Activated CD4-positive, alpha-beta T cell treated with anti-CD3 and anti-CD28 coated beads, Interleukin-2, amount 50 U/mL, for 4 hours (primary cell): ENCODE measurements at regions not wholly inside any gene's neighbourhood (a gene's known extent, or its start where the extent isn't known, plus 50 kb on each side); places are given as distances from the start of the nearest gene placed in this dataset.

Experiments
- DNase-seq, 2 experiments: peaks; one replicate each; pipeline ENCODE4 v3.0.0-alpha.2; 2020

DNA sequence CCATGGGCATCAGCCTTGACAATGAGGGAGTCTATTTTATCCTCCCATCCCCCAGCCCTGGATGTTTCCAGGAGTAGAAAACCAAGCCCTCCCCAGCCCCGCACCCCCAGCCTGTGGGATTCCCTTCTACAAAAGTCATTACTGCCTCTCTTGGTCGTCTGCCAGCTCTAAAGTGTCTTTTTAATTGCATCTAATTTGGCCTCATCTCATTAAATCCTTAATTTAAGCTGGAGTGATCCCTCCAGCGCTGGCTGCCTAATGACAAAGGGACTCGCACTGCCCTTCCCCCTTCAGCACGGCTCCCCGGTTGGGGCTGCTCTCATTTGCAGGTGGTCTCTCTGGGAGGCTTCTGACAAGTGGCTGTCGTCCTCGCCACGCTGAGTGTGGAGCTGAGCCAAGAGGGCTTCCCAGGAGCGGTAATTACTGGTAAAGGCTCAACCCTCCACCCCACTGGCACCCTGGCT is 107.9 kb upstream of the ALDH1B1 start:
- no peak for DNase-seq

DNA sequence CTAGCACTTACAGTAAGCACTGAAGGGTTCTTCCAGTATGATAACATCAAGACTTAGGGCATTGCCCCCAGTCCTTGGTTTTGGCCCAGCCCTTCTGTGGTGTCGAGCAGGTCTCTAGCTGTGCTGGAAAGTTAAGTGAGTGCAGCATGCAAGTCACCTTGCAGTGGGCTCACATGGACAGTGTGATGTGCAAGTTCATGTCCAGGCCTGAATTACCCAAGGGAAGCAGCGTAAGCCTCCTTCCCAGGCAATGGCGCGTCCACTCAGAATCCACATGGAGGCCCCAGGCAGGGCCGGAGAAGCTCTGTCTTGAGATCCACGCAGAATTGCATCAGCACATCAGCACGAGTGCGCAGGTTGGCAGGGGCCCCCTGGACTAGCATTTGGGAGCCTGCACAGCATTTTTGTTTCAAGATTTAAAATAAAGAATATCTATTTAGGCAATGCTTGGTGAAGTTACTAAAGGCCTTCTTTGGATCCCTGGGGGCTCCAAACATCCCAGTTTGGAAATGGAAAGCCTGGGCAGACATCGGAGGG is 108.4 kb upstream of the ALDH1B1 start:
- DNase-seq, result no peak

DNA sequence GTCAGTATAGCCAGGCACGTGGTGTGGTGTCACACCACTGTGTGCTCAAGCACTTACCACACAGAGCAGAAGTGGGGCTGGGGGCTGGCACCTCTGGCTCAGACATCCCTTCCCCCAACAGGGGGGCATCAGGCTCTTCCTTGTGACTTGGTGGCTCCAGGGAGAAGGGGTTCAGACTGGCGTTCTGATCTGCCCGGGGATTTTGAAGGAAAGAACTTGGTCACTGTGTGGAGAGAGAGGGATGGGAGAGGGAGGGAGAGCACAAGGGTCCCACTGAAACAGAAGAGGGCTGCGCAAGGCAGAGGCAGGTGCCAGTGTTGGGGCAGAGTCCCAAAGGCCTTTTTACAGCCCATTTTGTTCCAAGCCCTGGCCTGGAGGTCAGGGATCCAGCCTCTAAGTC is 109.7 kb upstream of the ALDH1B1 start:
- DNase-seq, result no peak

DNA sequence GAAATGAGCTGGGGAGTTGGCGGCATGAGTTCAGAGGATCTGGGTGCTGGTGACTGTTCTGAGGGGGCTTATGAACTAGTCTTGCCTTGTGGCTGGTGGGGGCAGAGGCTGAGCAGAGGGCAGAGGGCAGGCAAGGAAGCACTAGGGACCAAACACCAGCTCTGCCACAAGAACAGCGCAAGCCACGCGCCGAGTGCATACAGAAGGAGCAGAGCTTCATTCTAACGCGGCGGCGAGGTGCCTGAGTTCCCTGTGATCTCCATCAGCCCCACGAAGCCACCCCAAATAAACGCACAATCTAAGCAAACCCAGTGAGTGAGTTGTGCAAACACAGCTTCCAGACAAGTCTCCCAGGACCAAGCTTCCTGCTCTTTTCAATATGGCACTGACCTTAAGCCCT is 110.6 kb upstream of the ALDH1B1 start:
- no peak for DNase-seq

DNA sequence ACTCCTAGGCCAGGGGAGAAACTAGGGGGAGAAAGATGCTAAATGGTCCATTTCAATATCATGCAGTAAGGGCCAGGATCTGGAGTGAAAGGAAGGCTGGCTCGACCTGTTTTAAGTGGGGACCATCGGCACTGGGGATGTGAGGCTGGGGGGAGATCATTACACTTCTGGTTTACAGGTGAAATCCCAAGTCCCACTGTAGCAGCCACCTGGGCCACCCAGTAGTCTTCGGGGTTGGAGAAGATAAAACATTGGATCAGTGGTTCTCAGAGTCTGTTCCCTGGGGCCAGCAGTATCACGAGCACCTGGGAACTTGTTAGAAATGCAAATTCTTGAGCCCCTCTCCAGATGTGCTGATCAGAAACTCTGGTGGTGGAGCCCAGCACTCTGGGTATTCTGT is 111.3 kb upstream of the ALDH1B1 start:
- no peak for DNase-seq

DNA sequence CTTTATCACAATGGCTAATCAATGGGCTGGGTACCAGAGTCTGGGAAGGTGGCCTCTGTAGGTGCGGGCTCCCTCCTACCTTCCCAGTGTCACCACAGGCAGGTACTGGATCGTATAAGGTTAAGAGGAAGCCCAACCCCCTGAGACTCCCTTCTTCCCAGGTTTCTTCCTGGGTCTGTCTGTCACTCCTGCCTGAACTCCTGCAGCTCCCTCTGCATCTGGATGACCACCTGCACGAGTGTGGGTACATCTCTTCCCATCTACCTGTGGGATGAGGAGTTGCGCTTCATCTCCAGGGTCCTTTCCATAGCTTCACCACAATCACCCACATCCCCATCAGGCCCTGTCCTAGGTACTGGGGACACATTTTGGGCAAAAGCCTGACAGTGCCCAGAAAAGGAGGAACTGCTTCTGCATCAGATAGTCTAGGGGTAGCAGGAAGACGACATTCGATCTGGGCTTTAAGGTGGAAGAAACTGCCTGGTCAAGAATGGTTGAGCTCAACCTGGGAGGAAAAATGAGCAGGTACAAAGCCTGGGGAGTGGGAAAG is 112.2 kb upstream of the ALDH1B1 start:
- no peak for DNase-seq

DNA sequence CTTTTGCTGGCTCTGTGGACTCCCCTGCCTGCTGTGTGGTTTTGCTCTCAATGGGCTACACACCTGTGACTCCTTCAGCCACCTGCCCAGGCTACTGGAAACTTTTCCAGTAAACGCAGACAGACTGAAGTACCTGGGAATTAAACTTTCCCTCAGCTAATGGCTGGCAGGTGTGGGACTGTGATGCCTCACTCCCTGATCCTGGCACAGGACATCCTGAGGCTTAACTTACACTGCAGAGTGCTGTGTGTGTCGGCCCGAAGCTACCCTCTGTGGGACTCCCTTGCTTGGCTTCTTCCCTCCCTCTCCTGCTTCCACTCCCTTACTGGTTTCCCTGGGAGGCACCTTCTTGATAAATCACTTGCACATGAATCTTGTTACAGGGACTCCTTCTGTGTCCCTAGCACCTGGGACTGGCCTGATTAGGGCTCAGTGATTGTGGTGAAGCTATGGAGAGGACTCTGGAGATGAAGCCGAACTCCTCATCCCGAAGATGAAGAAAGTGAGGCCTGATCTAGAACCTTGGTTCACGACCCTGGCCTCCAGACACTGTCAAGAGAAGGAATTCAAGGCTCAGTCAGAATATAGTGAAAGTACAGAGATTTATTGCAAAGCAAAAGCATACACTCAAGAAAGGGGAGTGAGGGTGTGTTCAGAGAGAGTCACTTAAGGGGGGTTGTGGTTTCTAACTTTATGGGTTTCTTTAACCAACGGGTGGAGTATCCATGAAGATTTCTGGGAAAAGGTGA is 113.4 kb upstream of the ALDH1B1 start:
- no peak for DNase-seq

DNA sequence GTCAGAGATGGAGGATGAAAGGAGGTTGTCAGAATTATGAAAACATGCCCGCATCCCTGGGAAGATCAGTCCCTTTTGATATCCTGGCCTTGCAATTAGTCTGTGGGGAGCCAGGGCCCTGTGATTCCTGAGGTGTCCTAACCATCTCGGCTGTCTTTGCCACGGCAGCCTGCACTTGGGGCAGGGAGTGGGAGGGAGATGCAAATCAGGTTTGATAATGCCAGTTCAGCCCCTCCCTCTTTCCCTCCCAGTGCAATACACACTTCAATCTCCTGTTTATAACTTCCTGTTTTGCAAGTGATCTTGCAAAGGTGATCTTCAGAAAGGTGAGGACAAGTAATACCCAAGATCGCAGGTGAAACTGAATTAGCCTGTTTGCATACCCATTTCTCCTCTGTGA is 114.0 kb upstream of the ALDH1B1 start:
- no peak for DNase-seq

DNA sequence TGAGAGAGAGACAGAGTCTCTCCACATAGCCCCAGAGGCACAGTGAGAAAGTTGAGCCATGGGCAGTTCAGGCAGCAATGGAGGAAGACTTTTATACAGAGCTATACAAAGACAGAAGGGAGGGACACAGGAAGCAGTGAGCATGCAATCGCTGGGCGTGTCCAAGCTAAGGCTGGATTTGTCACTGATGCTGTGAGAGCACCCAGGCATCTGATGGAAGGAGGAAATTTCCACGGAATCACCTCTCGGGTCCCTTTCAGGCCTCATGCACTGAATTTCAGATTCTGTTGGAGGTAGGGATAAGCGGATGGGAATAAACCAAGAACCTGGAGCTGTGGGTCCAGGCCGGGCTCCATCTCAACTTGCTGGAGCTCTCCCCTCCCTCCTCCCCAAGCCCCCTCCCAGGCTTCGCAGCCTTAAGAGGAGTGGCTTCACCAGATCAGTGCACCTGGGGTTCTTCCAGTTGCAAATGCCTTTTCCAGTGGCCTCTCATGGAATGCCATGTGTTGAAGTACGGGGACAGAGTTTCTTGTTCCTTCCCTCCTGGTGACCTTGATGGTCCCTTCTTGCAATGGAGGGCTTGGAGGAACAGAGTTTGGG is 114.8 kb upstream of the ALDH1B1 start:
- no peak for DNase-seq

DNA sequence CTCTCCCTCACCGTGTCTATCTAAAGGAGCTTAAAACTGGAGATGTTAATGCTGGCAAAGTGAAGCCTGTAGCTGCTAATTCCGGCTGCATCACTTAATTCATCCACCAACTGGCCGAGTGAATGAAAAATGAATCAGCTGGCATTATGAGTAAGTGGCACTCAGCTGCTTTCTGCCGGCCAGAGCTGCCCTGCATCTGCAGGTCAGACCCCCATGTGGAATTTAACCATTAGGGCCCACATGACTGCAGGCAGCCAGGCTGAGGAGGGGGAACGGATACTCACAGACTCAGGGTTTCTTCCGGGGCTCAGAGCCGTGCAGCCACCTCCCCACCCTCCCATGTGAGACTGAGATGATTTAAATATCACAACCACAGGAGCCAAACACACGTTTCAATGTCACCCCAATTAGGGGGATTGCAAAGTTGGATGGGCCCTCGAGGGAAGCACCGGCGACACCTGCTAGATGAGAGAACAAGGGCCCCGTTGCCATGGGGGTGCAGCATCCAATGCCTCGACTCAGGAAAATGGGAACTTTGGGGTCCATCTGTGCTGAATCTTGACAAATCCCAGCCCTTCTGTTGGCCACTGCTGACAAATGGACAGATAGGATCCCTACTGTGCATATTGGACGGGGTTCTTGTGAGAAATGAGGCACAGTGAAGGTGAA is 115.6 kb upstream of the ALDH1B1 start:
- no peak for DNase-seq

DNA sequence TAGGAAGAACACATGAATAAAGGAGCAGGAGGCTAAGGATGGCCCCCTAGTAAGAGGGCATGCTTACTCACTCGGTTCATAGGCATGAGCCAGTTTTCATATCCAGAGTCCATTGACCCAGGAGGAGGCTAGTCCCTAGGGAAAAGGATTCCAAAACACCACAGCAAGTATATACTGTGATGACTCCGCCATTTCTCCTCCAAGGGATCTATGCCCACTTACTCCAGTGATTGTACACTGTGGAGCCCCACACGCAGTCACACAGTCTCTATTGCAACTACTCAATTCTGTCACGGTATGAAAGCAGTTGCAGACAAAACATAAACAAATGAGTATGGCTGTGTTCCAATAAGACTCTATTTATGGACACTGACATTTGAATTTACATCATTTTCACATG is 117.7 kb upstream of the ALDH1B1 start:
- DNase-seq, result no peak

DNA sequence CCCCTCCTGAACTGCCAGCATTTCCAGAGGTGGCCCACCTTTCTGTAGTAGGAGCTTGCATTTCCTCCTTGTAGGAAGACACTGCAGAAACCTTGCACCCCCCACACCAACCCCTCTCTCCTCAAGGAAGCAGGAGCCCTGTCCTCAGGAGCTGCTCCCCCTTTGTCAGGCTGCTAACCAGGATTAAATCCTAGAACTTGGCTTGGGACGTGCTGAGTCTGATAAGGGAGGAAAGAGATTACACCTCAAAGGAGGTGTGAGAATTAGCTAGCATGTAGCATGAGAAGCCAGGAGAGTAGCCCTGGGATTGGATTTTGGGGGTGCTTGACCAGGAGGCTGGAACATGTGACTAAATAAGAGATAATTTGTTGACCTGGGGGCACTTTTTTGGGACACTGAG is 119.8 kb upstream of the ALDH1B1 start:
- no peak for DNase-seq

DNA sequence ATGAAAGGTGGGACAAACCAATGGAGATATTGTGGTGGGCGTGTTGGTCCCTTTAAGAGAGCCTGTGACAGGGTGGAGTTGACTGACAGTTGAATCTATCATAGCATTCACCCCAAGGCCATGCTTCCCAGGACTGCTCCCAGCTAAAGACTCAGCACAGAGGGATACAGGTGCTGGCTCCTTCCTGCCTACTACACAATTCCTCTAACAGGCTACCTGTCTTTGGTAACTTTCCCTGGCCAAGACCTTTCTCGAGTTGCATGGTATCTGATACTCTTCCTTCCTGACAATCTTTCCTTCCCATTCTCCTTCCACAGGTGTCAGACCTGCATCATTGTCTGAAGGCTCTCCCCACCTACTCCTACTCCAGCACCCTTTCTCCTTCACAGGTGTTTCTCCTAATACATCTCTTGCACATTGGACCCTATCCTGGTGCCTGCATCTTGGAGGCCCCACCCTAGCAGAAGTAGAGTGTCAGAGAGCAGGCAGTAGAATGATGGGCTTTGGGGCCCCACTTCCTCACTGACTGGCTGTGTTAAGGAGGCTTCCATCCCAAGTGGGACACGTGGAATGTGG is 120.7 kb upstream of the ALDH1B1 start:
- no peak for DNase-seq

DNA sequence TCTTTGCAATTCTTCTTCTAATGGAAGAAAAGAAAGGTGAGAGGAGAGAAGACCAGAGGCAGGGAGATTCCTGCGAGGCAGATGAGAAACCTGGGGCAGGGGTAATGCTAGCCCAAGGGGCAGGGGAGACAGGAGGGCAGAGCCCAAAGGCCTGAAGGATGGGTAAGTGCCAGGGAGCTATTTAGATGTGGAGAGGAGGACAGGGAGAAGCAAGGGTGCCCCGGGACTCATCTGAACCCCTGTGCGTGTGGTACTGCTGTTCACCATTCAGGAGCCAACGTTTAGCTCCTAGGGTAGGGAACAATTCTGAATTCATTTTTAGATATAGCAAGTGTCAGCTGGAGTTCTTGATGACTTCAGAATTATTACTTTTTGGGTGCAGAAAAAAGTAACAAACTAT is 122.7 kb upstream of the ALDH1B1 start:
- DNase-seq, result no peak

DNA sequence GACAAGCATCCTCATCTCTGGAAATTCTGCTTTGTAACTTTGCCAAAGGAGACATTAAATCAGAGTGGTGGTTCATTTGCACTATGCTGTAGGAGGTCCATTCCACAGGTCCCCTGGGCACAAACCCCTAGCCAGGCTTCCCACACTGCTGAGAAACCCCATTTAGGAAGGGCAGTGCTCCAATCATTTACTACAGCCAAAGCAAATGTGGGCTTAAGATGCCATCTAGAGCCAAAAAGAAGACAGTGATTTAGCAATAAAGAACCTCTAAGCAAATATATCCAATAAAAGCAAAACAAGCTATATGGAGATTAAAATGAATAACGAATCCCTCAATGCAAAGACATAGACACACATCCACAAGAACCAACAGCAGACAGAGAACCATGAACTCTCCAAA is 129.0 kb upstream of the ALDH1B1 start:
- DNase-seq, result no peak

DNA sequence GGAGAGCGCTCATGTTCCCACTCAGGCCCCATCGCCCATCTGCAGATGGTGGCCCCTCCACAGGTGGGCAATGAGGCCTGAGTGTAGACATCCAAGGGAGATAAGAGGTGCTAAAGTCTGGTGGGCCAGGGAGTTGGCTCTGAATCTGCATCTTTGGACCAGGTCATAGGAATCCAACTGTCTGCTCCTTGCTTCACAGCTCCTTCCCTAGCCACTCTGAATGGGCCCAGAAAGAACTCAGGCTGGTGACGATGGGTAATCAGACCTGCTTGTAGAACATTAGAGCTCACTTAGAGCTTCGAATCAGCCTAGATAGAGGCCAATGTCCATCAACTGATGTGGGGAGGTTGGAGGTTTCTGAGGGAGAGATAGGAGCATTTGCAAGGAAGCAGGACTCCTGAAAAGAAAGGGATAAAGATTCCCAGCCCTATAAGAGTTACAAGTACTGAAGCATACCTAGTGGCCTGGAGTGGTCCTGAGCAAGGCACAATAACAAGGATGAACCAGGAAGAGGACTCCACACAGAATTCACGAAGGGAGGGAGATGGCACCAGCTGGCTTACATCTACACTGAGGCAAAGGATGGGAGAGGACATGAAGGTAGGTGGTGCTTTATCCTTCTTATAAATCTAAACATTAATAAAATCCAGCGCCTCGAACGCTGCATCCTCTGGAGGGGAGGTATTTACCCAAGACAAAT is 132.8 kb upstream of the ALDH1B1 start:
- no peak for DNase-seq

DNA sequence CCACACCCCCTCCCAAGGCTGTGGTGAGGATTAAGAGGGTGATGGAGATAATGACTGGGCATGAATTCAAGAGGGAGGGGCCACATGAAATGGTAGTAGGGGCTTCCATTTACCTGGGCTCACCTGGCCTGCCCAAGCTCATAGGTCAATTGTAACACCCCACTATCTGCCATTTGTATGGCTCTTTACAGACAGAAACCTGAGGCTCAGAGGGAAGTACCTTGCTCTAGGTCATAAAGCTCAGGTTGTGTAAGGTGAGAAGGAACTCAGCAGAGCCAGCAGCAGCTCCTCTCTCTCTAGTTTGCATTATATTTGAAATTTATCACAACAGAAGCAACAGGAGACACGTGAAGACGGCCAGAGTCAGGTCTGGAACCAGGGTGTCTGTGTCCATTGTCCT is 133.4 kb upstream of the ALDH1B1 start:
- DNase-seq, result no peak

DNA sequence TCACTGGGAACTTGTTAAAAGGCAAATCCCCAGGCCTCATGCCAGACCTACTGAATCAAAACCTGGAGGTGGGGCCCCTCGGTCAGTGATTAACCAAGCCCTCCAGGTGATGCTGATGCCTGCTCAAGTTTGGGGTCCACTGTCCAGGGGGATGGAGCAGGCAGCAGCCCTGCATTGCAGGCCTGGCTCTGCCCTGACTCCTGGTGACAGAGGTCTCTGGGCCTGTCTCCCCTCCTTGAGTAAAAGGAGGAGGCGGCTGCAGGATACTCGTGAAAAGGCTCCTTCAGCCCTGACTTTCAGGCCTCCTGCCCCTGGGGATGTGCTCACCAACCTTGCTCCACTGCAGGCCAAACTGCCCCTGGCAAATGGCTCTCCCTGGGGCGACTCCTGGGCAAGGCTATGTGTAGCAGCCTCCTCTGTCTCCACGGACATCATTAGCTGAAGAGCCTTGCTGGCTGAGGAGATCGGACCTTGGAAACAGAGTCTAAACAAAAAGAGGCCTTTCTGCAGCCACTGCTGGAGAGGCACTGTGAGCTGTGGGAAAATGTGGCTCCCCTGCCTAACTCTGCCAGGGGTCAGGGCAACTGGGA is 134.8 kb upstream of the ALDH1B1 start:
- no peak for DNase-seq

DNA sequence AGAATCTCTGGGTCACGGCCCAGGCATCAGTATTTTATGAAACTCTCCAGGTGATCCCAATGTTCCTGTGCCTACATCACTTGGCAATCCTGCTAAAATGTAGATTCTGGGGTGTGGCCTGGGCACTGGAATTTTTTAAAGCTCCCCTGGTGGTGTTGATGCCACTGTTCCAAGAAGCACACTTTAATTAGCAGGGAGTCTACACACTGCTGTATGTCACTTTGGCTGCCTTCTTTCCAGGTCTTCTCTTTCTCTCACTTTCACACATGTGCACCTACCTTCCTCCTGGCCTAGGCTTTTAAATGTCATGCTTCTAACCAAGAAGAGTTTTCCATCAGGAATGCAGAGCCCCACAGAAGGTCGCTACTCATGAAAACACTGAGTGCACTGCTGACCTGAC is 136.0 kb upstream of the ALDH1B1 start:
- no peak for DNase-seq

DNA sequence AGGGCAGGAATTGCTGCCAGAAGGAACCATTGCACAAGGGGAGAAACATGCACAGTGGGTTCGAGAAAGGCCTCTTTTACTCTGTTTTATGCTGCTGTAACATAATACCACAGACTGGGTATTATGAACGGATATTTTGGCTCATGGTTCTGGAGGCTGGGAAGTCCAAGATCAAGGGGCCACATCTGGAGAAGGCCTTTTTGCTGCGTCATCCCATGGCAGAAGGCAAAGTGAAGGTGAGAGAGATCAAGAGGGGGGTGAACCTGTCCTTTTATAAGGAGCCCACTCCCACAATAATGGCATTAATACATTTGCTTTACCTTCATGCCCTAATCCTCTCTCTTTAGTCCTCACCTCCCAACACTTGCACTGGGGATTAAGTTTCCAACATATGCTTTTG is 136.9 kb upstream of the ALDH1B1 start:
- no peak for DNase-seq

DNA sequence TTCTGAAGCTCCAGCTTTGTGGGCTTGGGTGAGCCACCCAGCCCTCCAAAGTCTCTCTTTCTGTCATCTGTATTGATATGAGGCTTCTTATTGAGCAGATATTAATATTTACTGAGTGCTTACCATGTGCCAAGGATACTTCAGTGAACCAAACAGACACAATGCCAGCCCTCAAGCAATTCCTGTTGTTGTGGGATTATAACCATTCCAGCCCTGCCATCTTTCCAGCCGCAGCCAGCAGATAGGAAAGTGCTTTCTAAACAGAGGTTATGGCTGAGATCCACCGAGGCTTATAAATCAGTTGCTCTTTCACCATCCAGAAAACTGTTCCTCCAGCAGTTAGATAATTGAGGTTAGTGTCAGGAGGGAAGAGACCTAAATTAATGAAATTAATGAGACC is 137.7 kb upstream of the ALDH1B1 start:
- no peak for DNase-seq

DNA sequence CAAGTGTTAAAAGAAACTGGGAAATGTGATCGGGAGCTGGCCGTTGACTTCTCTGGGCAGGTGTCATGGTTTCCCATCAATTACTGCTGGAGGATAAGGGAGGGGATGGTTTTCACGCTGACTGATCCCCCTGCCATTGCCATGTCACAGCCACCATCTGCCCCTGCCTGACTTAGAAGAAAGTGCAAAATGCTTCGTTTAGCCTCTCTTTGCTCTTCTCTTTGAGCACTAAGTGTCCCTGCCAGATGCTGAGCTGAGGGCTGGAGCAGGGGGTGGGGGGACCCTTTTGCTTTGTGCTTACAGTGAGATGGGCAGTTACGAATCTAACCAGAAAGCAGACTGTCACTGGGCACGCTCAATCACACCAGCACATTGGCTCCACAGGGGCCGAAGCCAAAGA is 138.4 kb upstream of the ALDH1B1 start:
- no peak for DNase-seq
